CD8-positive, alpha-beta memory T cell (primary cell): ENCODE measurements at regions not wholly inside any gene's neighbourhood (a gene's known extent, or its start where the extent isn't known, plus 50 kb on each side); places are given as distances from the start of the nearest gene placed in this dataset.

Experiments
- CTCF ChIA-PET: fragments of 350-600 bp; sonication (Branson Sonifier 250); formaldehyde crosslinking; loops from one replicate; lab custom pipeline; 2021; ENCODE audit warnings: antibody characterized with exemption; lab: Charles Lee
- POLR2A ChIA-PET: fragments of 350-600 bp; sonication (Branson Sonifier 250); formaldehyde crosslinking; loops from one replicate; lab custom pipeline; 2021; ENCODE audit warnings: antibody characterized with exemption; lab: Charles Lee
- DNase-seq, 5 donors: peaks; one replicate each; pipeline versions ENCODE4 v3.0.0 to v3.0.0-alpha.2; 2020 to 2022; ENCODE audit warnings: mixed read lengths in 1 of 5
- H3K27ac ChIP-seq: one replicate; pipeline ENCODE4 v1.7.0; 2013; ENCODE audit warnings: low read depth, mild to moderate bottlenecking, low read length, moderate library complexity
- H3K27me3 ChIP-seq: 2 replicates; pipeline ENCODE4 v1.7.0; 2013; ENCODE audit warnings: low read length, mild to moderate bottlenecking; ENCODE audit not compliant: insufficient read depth, poor library complexity, severe bottlenecking
- H3K36me3 ChIP-seq: 2 replicates; pipeline ENCODE4 v1.7.0; 2013; ENCODE audit warnings: mild to moderate bottlenecking, low read length, moderate library complexity; ENCODE audit not compliant: insufficient read depth
- H3K4me1 ChIP-seq: 2 replicates; pipeline ENCODE4 v1.7.0; 2013; ENCODE audit warnings: mild to moderate bottlenecking, low read length, moderate library complexity; ENCODE audit not compliant: insufficient read depth
- H3K4me3 ChIP-seq: 2 replicates; pipeline ENCODE4 v1.7.0; 2013; ENCODE audit warnings: mild to moderate bottlenecking, low read length
- H3K9me3 ChIP-seq: 2 replicates; pipeline ENCODE4 v1.7.0; 2013; ENCODE audit warnings: mild to moderate bottlenecking, low read length
- H3K27ac Mint-ChIP-seq, 8 donors: one replicate each; pipeline ENCODE4 v1.8.0; 2020 to 2021; ENCODE audit warnings: mixed read lengths in 8 of 8, mild to moderate bottlenecking in 6 of 8, inconsistent platforms in 3 of 8, moderate library complexity in 3 of 8
- H3K27me3 Mint-ChIP-seq, 2 donors: one replicate each; pipeline ENCODE4 v1.8.0; 2020 to 2021; ENCODE audit warnings: mixed read lengths in 2 of 2, mild to moderate bottlenecking in 1 of 2, moderate library complexity in 1 of 2
- H3K36me3 Mint-ChIP-seq, 3 donors: one replicate each; pipeline ENCODE4 v1.8.0; 2020 to 2021; ENCODE audit warnings: mixed read lengths in 3 of 3, inconsistent platforms in 1 of 3, mild to moderate bottlenecking in 1 of 3
- H3K4me1 Mint-ChIP-seq, 3 donors: one replicate each; pipeline ENCODE4 v1.8.0; 2020 to 2021; ENCODE audit warnings: mixed read lengths in 3 of 3, inconsistent platforms in 1 of 3, mild to moderate bottlenecking in 1 of 3
- H3K4me3 Mint-ChIP-seq, 7 donors: one replicate each; pipeline ENCODE4 v1.8.0; 2020 to 2021; ENCODE audit warnings: mixed read lengths in 7 of 7, mild to moderate bottlenecking in 6 of 7, moderate library complexity in 4 of 7, inconsistent platforms in 2 of 7
- H3K9me3 Mint-ChIP-seq, 5 donors: one replicate each; pipeline ENCODE4 v1.8.0; 2020 to 2022; ENCODE audit warnings: mixed read lengths in 5 of 5, mild to moderate bottlenecking in 3 of 5, moderate library complexity in 2 of 5, inconsistent platforms in 1 of 5

DNA sequence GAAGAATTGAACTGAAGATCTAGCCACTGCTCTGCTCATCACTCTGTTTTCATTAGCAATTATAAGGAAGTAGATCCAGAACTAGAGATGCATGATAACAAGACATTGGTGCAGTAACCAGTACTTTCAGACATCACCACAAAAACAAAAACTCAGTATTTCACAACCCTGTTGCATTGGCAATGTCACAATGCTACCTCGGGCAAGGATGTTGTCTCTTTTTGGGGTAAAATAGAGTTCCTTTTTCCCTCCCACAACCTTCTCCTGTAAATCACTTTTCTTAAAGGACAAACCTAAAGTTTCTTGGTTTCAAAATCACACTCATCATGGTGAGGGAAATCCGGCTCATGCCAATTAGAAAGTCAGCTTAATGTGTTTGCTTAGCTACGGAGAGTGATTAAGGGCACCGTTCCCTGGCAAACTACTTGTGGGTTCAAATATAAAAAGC lies 420.1 kb upstream of the MEF2C start:
- peaks cover 0 to 1% (median 0%) of the 10 kb centered on the region in 3 donors for H3K36me3 Mint-ChIP-seq
- no peaks in the 10 kb centered on the region for H3K27me3 Mint-ChIP-seq
- POLR2A ChIA-PET = no interaction called here
- no peaks in the 10 kb centered on the region for H3K4me1 Mint-ChIP-seq
- no peak for DNase-seq
- peaks cover 0 to 5% (median 0%) of the 10 kb centered on the region in 5 donors for H3K9me3 Mint-ChIP-seq
- CTCF ChIA-PET = no interaction called here
- no peak overlapping the region for H3K4me3 Mint-ChIP-seq
- Histone ChIP-seq H3K27me3 (no peaks in the 10 kb centered on the region), H3K27ac (no peak overlapping the region), H3K4me3 (no peak overlapping the region), H3K36me3 (no peaks in the 10 kb centered on the region), H3K4me1 (no peaks in the 10 kb centered on the region), H3K9me3 (no peaks in the 10 kb centered on the region)
- no peak overlapping the region for H3K27ac Mint-ChIP-seq

DNA sequence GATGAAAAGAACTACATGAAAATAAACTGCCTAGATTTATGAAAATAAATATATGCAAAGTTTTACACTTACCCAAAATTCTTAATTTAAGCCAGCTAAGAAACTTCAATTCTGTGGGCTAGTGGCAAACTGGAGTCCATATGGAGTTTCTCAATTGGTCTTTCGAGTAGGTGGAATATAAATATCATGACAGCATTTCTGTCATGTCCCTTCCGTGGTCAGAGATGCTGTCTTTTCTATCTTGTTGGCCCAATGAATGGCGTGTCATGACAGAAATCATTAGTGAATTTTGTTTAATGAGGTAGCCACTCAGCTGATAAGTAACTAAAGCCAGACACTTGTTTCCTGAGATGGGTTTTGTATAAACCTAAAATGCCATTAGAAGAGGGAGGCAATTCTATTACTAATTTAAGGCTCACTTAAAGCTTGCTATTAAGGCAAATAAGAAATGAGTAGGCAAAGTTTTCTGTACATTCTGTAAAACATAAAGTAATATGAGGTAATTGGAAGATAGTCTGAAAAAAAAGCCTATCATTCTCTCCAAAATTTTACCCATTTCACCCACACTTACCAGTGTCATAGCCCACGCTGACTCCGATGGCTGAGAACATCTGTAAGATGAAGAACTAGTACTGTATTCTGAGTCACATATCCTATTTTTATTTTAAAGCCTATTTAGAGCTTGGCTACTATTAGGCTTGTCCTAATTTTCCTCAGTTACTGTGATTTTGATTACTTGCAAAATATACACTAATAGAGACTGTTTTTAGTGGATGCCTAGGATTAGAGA lies 419.3 kb upstream of the MEF2C start:
- Histone ChIP-seq H3K4me1 (no peaks in the 10 kb centered on the region), H3K4me3 (no peak overlapping the region), H3K36me3 (no peaks in the 10 kb centered on the region), H3K27me3 (no peaks in the 10 kb centered on the region), H3K9me3 (no peaks in the 10 kb centered on the region), H3K27ac (no peak overlapping the region)
- H3K27ac Mint-ChIP-seq = no peak overlapping the region
- H3K4me3 Mint-ChIP-seq = no peak overlapping the region
- H3K4me1 Mint-ChIP-seq = no peaks in the 10 kb centered on the region
- H3K9me3 Mint-ChIP-seq = peaks cover 0 to 3% (median 0%) of the 10 kb centered on the region in 5 donors
- DNase-seq = no peak
- ChIA-PET POLR2A (no interaction called here), CTCF (no interaction called here)
- no peaks in the 10 kb centered on the region for H3K27me3 Mint-ChIP-seq
- H3K36me3 Mint-ChIP-seq = peaks cover 0 to 1% (median 0%) of the 10 kb centered on the region in 3 donors

DNA sequence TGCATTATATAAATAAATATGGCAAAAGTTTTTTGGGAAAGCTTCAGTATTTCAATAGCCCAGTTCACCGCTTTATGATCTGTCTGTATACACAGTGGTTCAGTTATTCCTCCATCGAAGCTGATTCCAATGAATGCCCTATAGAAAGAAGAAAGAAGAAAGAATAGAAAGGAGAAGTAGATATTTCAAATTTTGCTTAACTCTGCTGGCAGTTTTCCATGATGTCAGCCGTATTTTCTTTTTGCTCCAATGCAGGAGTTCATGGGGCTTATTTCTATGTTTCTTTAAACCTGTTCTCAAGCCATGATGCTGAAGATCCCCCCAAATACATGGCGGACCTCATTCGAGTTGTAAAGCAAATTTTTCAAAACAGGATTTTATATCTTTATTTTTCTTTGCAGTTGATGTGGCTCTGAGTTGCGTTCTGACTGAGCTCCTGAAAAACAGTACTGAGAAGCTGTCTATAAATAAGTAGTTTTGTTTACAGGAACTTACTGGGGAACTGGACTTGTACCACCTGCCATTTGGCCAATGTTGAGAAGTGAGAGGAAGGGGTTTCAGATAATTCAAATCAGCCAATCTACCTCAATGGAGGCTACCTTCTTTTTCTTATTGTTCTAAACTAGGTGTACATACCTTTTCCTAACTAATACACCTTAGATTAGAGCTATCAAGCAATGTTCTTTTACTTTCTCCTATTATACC lies 418.5 kb upstream of the MEF2C start:
- Mint-ChIP-seq H3K27ac (no peak overlapping the region), H3K4me3 (no peak overlapping the region), H3K4me1 (no peaks in the 10 kb centered on the region), H3K27me3 (no peaks in the 10 kb centered on the region), H3K9me3 (no peaks in the 10 kb centered on the region), H3K36me3 (no peaks in the 10 kb centered on the region)
- POLR2A ChIA-PET = no interaction called here
- Histone ChIP-seq H3K27me3 (no peaks in the 10 kb centered on the region), H3K9me3 (no peaks in the 10 kb centered on the region), H3K4me1 (no peaks in the 10 kb centered on the region), H3K36me3 (no peaks in the 10 kb centered on the region), H3K27ac (no peak overlapping the region), H3K4me3 (no peak overlapping the region)
- CTCF ChIA-PET = no interaction called here
- no peak for DNase-seq

DNA sequence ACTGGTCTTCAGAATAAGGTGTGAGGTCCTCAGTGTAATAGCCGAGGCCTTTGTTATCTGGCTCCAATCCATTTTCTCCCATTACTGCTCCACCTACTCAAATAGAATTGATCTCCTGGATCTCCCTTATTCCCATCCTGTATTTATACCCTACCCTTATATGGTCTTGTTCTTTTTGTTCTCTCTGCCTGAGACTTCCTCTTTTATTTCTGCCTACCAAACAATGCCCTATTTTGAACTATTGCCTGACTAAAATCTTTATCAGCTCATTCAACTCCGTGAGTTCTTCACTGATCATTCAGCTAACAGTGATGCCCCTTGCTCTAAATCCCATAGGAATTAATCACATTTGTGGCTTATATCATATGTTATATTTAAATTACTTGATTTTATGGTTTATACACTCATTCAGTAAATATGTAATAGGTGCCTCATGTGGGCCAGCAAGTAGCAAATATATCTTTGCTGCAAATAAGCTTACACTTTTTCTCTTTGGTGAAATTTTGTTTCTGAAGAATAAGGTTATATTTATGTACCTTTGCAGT lies 417.5 kb upstream of the MEF2C start:
- no peak for DNase-seq
- CTCF ChIA-PET = no interaction called here
- Histone ChIP-seq H3K4me1 (no peaks in the 10 kb centered on the region), H3K9me3 (no peaks in the 10 kb centered on the region), H3K36me3 (no peaks in the 10 kb centered on the region), H3K4me3 (no peak overlapping the region), H3K27me3 (no peaks in the 10 kb centered on the region), H3K27ac (no peak overlapping the region)
- no peaks in the 10 kb centered on the region for H3K36me3 Mint-ChIP-seq
- POLR2A ChIA-PET = no interaction called here
- H3K27me3 Mint-ChIP-seq = no peaks in the 10 kb centered on the region
- no peak overlapping the region for H3K4me3 Mint-ChIP-seq
- H3K27ac Mint-ChIP-seq = no peak overlapping the region
- H3K9me3 Mint-ChIP-seq = no peaks in the 10 kb centered on the region
- H3K4me1 Mint-ChIP-seq = no peaks in the 10 kb centered on the region

DNA sequence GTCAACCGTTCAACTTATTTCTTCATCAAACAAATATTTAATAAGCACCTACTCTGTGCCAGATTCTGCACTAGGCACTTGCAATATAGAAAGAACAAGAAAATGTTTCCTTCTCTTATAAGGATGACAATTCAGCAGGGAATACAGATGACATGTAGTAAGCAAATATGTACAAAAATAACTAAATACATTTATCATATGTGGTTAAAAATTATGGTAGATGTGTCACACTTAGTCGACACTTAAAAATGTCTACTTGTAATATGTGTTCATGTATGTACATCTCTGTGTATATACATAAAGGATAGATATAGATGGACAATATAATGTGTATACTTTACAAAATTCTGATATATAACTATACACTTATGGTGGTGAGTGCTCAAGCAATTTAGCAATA lies 417.0 kb upstream of the MEF2C start:
- no peak for DNase-seq
- Mint-ChIP-seq H3K27me3 (no peaks in the 10 kb centered on the region), H3K9me3 (no peaks in the 10 kb centered on the region), H3K4me3 (no peak overlapping the region), H3K36me3 (no peaks in the 10 kb centered on the region), H3K4me1 (no peaks in the 10 kb centered on the region), H3K27ac (no peak overlapping the region)
- H3K27ac ChIP-seq = no peak overlapping the region
- POLR2A ChIA-PET = no interaction called here
- no peak overlapping the region for H3K4me3 ChIP-seq
- H3K4me1 ChIP-seq = no peaks in the 10 kb centered on the region
- H3K27me3 ChIP-seq = no peaks in the 10 kb centered on the region
- CTCF ChIA-PET = no interaction called here
- H3K9me3 ChIP-seq = no peaks in the 10 kb centered on the region
- no peaks in the 10 kb centered on the region for H3K36me3 ChIP-seq

DNA sequence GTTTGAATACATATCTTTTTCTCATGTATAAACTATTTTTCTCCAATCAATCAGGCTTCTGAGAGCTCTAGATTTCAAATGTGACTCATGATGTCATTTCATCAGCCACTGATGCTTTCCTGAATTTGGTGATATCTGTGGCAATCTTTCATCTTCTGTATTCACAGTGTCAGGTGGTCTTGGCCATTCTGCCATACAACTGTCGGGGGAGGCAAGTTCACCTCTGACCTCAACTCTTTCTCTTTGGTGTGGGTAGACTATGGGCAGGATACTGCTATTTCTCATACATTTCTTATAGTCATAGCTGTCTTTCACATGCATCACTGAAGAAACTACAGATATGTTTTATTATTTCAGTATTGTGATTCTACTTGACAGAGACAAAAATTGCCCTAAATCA lies 414.1 kb upstream of the MEF2C start:
- no peak overlapping the region for H3K4me3 ChIP-seq
- Mint-ChIP-seq H3K9me3 (peaks cover 0 to 6% (median 3%) of the 10 kb centered on the region in 5 donors), H3K27ac (no peak overlapping the region), H3K4me1 (no peaks in the 10 kb centered on the region), H3K27me3 (no peaks in the 10 kb centered on the region), H3K36me3 (no peaks in the 10 kb centered on the region), H3K4me3 (no peak overlapping the region)
- no peaks in the 10 kb centered on the region for H3K27me3 ChIP-seq
- no peaks in the 10 kb centered on the region for H3K4me1 ChIP-seq
- CTCF ChIA-PET = no interaction called here
- POLR2A ChIA-PET = no interaction called here
- no peaks in the 10 kb centered on the region for H3K36me3 ChIP-seq
- H3K27ac ChIP-seq = no peak overlapping the region
- no peaks in the 10 kb centered on the region for H3K9me3 ChIP-seq
- no peak for DNase-seq

DNA sequence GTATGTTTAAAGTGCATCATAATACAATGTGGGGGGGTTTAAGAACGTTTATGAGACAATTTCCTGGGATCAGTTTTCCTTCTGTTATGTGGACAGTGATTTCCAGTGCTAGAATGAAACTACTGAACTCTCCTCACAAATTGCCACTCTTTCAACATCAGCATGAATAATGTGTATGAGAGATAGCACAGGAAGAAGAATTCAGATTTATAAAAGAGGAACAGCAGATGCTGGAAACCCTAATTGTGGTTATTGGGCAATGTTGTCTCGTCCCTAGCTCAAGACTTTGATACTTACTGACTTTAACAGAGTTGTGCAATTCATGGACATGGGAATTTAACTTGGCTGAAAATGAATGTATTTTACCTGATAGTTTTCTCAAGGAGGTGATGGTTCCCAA lies 410.8 kb upstream of the MEF2C start:
- no peak overlapping the region for H3K4me3 ChIP-seq
- no peak overlapping the region for H3K4me3 Mint-ChIP-seq
- CTCF ChIA-PET = no interaction called here

DNA sequence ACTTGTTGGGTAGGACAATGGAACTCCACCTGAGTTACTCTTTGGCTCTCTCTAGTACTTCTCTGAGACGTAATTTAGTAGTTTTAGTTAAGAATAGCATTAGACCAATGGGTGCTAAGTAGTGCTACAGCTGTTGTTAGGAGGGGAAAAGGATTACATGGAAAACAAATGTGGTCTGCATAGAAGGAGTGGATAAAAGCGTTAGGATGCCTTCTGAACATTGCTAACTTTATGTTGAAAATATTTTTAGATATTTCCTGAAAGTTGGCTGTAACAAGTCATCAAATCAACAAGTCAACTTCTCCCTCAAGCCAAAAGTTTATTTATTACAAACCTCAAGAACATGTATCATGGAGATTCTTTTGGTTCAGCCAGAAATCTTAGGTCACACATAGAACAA lies 409.5 kb upstream of the MEF2C start:
- Histone ChIP-seq H3K36me3 (no peaks in the 10 kb centered on the region), H3K4me3 (no peak overlapping the region), H3K4me1 (no peaks in the 10 kb centered on the region), H3K9me3 (no peaks in the 10 kb centered on the region), H3K27ac (no peak overlapping the region), H3K27me3 (no peaks in the 10 kb centered on the region)
- DNase-seq = no peak
- Mint-ChIP-seq H3K4me1 (no peaks in the 10 kb centered on the region), H3K9me3 (peaks cover 0 to 6% (median 3%) of the 10 kb centered on the region in 5 donors), H3K36me3 (no peaks in the 10 kb centered on the region), H3K27me3 (no peaks in the 10 kb centered on the region), H3K27ac (no peak overlapping the region), H3K4me3 (no peak overlapping the region)
- ChIA-PET POLR2A (no interaction called here), CTCF (no interaction called here)

More for the DNA sequence above, 410.8 kb upstream of the MEF2C start:
- no peaks in the 10 kb centered on the region for H3K4me1 ChIP-seq
- H3K27ac Mint-ChIP-seq = no peak overlapping the region
- H3K9me3 ChIP-seq = no peaks in the 10 kb centered on the region
- H3K27ac ChIP-seq = no peak overlapping the region
- DNase-seq = no peak
- H3K27me3 Mint-ChIP-seq = no peaks in the 10 kb centered on the region
- no peaks in the 10 kb centered on the region for H3K36me3 Mint-ChIP-seq
- peaks cover 0 to 6% (median 3%) of the 10 kb centered on the region in 5 donors for H3K9me3 Mint-ChIP-seq
- H3K4me1 Mint-ChIP-seq = no peaks in the 10 kb centered on the region
- POLR2A ChIA-PET = no interaction called here
- H3K36me3 ChIP-seq = no peaks in the 10 kb centered on the region
- no peaks in the 10 kb centered on the region for H3K27me3 ChIP-seq
